ENCODE measurements at regions not wholly inside any gene's neighbourhood (a gene's known extent, or its start where the extent isn't known, plus 50 kb on each side); places are given as distances from the start of the nearest gene placed in this dataset.

DNA sequence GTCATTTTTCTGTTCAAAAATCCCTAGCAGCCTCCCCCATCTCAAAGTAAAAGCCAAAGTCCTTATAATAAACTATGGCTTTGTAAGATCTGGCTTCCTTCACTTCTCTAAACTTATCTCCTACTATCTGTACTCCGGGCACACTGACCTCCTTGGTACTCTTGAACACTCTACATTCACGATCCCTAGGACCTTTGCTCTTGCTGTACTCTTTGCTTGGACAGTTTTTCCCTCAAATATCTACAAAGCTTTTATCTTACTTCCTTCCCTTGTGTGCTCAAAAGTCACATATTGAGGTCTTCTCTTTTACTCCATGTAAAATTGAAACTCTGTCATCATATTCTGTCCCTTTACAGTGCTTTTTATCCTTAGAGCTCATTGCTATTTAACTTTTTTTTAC lies 616.6 kb downstream of the IRS1 start:
- H3K4me3 ChIP-seq (ENCODE audit: low read depth, low read length): no peak overlapping the region
- DNase-seq (ENCODE audit: low read depth): no peak
- TF ChIP-seq, protein P1, sequence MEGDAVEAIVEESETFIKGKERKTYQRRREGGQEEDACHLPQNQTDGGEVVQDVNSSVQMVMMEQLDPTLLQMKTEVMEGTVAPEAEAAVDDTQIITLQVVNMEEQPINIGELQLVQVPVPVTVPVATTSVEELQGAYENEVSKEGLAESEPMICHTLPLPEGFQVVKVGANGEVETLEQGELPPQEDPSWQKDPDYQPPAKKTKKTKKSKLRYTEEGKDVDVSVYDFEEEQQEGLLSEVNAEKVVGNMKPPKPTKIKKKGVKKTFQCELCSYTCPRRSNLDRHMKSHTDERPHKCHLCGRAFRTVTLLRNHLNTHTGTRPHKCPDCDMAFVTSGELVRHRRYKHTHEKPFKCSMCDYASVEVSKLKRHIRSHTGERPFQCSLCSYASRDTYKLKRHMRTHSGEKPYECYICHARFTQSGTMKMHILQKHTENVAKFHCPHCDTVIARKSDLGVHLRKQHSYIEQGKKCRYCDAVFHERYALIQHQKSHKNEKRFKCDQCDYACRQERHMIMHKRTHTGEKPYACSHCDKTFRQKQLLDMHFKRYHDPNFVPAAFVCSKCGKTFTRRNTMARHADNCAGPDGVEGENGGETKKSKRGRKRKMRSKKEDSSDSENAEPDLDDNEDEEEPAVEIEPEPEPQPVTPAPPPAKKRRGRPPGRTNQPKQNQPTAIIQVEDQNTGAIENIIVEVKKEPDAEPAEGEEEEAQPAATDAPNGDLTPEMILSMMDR (IDR thresholded peaks at IDR 0.05; ENCODE audit: insufficient read depth, low read depth, low read length, missing control alignments): no peak

DNA sequence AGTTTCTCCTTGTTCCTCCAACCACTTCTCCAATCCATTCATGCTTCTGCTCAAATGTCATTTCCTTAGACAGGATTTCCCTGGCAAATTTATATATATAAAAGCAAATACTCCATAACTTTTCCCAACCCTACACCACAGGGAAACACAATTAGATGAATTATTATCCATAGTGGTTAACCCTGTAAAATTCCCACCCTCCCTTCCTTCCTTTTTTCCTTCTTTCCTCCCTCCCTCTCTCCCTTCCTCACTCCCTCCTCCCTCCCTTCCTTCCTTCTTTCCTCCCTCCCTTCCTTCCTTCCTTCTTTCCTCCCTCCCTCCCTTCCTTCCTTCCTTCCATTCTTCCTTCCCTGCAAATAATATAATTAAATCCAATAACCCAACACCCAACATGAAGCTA lies 617.7 kb downstream of the IRS1 start:
- no peak overlapping the region for H3K4me3 ChIP-seq (ENCODE audit: low read depth, low read length)
- TF ChIP-seq, protein P1 (IDR thresholded peaks at IDR 0.05; ENCODE audit: insufficient read depth, low read depth, low read length, missing control alignments): no peak
- DNase-seq (ENCODE audit: low read depth): no peak

DNA sequence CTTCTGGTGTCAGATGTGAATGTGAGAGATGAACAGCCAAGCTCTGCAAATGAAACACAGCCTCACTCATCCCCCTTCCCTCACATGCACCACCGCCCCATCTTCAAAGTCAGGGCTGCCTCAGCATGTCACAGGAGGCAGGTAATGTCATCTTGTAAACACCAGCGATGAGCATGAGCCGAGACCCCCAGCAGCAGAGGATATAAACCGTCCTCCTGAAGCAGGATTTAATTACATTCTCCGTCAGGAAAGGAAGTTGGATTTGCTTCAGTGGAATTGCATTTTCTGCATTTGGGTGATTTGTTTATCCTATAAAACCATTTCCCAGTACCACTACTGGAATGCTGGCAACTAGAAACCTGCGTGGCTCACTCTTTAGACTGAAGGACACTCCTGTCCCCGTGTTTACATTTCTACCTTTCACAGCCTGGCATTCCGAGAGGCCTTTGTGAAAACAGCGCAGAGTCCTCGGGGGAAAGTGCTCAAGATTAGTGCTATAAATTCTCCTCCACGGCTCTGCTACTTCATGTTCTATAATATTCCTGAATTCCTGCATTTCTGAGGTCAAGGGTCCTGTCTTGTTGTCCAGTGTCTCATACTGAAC lies 619.2 kb downstream of the IRS1 start:
- H3K4me3 ChIP-seq (ENCODE audit: low read depth, low read length): no peak overlapping the region

DNA sequence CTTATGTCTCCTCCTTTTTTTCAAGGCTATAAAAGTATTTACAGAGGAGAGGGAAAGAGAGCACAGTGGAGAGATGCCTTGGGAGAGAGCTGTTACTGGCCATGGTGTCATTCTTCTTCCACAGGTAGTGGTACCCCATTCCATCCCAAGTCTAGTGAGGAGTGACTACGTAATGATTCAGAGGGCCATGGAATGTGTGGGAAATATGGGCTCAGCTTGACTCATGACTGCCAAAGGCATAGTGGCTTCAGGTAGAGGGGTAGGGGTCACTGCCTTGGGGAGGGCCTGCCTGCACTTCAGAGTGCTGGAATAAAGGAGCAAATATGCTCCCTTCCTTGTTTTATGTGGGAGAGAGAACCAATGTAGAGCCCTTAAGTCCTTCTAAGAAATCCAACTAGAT lies 620.6 kb downstream of the IRS1 start:
- no peak for DNase-seq (ENCODE audit: low read depth)
- TF ChIP-seq, protein P1 (IDR thresholded peaks at IDR 0.05; ENCODE audit: insufficient read depth, low read depth, low read length, missing control alignments): no peak
- no peak overlapping the region for H3K4me3 ChIP-seq (ENCODE audit: low read depth, low read length)

More for the DNA sequence above, 619.2 kb downstream of the IRS1 start:
- TF ChIP-seq, protein P1 (IDR thresholded peaks at IDR 0.05; ENCODE audit: insufficient read depth, low read depth, low read length, missing control alignments): no peak
- DNase-seq (ENCODE audit: low read depth): no peak

DNA sequence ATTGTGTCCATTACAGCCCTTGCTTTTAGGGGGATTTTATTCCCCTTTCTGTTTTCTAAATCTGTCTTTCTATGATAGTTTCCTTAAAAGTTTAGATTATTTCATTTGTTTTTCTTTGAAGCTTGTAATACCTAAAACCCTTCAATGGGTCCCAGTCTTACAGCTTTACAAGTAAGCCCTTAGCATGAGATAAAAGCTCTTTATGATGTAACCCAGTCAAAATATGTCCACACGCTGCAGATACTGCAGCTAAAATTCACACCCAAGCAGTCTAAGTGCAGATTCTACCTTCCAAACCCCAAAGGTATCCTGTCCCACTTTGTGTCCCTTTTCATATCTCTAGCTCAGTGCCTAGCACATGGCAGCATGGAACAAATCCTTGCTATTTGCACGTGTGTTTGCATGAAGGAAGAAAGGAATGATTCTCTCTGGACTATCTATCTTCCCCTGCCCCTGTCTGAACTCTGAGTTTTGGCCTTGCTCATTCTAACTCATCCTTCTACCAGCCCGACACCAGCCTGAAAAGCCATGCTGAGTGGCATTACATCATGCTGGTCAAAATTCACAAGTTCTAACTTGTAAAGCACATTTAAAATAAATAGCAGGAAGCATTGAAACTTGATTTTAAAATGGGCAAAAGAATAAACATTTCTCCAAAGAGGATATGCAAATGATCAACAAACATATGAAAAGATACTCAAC lies 623.2 kb downstream of the IRS1 start:
- H3K4me3 ChIP-seq (ENCODE audit: low read depth, low read length): no peak overlapping the region
- TF ChIP-seq, protein P1 (IDR thresholded peaks at IDR 0.05; ENCODE audit: insufficient read depth, low read depth, low read length, missing control alignments): no peak

DNA sequence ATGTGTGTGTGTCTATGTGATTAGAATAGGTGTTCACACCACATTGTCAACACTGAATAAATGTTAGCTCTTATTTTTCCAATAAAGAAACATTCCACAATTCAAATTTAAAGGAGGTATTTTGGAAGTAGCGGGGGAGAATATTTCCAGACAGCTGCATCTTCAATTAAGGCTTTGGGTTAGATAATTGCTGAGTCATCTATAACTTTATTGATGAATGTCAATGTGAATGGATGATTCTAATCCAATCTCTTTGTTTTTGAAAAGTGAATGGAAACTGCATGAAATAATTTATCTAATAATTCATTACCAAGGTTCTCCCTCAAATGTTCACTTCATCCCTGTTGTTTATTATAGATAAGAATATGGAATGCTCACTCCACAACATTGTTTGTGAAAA lies 625.2 kb downstream of the IRS1 start:
- DNase-seq (ENCODE audit: low read depth): no peak
- no peak overlapping the region for H3K4me3 ChIP-seq (ENCODE audit: low read depth, low read length)
- TF ChIP-seq, protein P1 (IDR thresholded peaks at IDR 0.05; ENCODE audit: insufficient read depth, low read depth, low read length, missing control alignments): no peak

More for the DNA sequence above, 623.2 kb downstream of the IRS1 start:
- no peak for DNase-seq (ENCODE audit: low read depth)
